Tibial nerve (tissue), 3 donors: ENCODE measurements at regions not wholly inside any gene's neighbourhood (a gene's known extent, or its start where the extent isn't known, plus 50 kb on each side); places are given as distances from the start of the nearest gene placed in this dataset.

ENCODE experiments used
- POLR2A ChIP-seq, 2 donors: fragments of 450-650 bp; IDR thresholded peaks; one replicate each; pipeline ENCODE4 v1.6.1; 2017; ENCODE audit warnings: antibody characterized with exemption in 2 of 2, mild to moderate bottlenecking in 2 of 2, moderate library complexity in 2 of 2
- TF ChIP-seq, protein P1 (sequence below), 5 experiments: fragments of 200-600 bp in 3 of 5; fragments of 450-650 bp in 2 of 5; sonication (generic) in 3 of 5; IDR thresholded peaks; one replicate each; pipeline ENCODE4 v1.5.1; 2016 to 2019; ENCODE audit warnings: antibody characterized with exemption in 5 of 5, mild to moderate bottlenecking in 3 of 5, moderate library complexity in 2 of 5

DNA sequence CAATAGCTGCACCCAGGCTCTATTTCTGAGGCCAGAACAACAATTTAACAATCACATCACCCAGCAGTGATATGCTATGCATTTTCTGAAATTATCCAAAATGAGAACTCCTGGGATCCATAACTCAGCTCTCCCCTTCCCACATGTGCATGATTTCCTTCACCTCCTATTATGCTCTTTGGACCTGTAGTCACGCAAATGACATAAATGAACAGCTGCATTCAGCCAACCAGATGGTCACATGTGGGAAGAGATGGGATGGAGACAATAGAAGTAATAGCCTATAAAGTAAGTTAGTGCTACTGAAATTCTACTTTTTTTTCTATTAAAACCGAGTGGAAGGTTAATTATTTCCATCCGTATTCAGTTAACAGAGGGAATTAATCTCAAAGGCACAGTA, 662.1 kb upstream of the ID4 start:
- TF ChIP-seq, protein P1, sequence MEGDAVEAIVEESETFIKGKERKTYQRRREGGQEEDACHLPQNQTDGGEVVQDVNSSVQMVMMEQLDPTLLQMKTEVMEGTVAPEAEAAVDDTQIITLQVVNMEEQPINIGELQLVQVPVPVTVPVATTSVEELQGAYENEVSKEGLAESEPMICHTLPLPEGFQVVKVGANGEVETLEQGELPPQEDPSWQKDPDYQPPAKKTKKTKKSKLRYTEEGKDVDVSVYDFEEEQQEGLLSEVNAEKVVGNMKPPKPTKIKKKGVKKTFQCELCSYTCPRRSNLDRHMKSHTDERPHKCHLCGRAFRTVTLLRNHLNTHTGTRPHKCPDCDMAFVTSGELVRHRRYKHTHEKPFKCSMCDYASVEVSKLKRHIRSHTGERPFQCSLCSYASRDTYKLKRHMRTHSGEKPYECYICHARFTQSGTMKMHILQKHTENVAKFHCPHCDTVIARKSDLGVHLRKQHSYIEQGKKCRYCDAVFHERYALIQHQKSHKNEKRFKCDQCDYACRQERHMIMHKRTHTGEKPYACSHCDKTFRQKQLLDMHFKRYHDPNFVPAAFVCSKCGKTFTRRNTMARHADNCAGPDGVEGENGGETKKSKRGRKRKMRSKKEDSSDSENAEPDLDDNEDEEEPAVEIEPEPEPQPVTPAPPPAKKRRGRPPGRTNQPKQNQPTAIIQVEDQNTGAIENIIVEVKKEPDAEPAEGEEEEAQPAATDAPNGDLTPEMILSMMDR (IDR thresholded peaks at IDR 0.05), result no peak
- no peak for TF ChIP-seq POLR2A (IDR thresholded peaks at IDR 0.05)
